GM18505 (cell line): ENCODE measurements at regions not wholly inside any gene's neighbourhood (a gene's known extent, or its start where the extent isn't known, plus 50 kb on each side); places are given as distances from the start of the nearest gene placed in this dataset.

Source experiments
- ATAC-seq: cut with Tn5 transposase; IDR thresholded peaks from one replicate; pipeline ENCODE4 v1.9.1; 2021; ENCODE audit not compliant: unreplicated experiment
- POLR2A ChIP-seq: IDR thresholded peaks from 4 replicates; pipeline ENCODE4 v1.6.1; 2011; ENCODE audit warnings: borderline replicate concordance; ENCODE audit not compliant: insufficient read depth, insufficient read length; ENCODE audit errors: extremely low read depth

DNA sequence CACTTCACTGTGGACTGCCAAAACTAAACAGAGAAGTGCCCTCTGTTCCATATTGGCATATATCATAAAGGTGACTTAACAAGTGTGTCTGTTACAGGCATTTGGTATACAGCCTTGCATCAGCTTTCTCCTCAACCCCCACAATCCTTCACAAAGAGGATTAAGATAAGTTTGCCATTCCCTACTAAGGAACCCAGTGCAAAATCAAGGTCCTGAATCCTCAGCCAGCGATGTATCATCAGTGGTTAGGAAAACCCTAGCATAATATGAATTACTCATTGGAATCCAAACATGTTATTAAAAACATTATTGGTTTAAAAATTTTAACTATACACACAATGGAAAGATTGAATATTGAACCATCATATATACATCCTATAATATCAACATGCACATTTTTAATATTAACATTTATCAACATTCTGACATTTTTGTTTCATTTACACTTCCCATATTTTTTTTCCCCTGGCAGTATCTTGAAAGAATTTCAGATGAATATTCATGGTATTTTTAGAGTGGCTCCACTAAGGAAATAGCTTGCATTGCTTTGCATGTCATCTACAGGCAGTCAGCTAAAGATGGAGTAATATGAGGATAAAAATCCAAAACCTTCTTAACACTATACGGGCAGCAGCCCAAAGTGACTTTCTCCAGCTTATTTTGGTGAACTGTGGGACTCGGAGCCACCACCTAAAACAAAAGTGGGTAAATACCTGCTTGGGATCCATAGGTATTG lies 215.6 kb upstream of the CHRM2 start:
- no peak for TF ChIP-seq POLR2A
- ATAC-seq: no peak

- no peak for TF ChIP-seq POLR2A
Measured at GRCh38 chr7:136640977-136641376, 227.5 kb upstream of the CHRM2 start.

GRCh38 chr7:136637813-136638212 lies 230.6 kb upstream of the CHRM2 start:
- ATAC-seq: no peak

More at GRCh38 chr7:136640977-136641376, 227.5 kb upstream of the CHRM2 start:
- ATAC-seq: no peak

DNA sequence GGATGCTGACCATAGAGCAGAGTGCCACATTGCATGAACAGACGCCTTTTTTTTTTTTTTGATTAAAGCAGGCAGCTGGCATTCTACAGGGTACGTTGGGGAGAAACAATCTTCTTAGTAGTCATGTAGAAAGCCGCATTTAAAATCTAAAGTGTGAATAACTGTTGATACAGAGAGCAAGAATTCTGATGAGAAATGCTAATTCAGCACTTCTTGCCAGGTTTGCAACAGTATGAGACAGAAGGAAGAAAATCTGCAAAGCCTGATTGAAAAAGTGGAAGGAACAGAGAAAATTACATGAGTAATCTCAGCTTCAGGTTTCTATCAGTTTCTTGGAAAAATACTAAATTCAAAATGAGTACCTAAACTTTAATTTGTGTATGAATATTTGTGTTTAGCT lies 232.7 kb upstream of the CHRM2 start:
- ATAC-seq: no peak
- TF ChIP-seq POLR2A: no peak

More at GRCh38 chr7:136637813-136638212, 230.6 kb upstream of the CHRM2 start:
- no peak for TF ChIP-seq POLR2A

DNA sequence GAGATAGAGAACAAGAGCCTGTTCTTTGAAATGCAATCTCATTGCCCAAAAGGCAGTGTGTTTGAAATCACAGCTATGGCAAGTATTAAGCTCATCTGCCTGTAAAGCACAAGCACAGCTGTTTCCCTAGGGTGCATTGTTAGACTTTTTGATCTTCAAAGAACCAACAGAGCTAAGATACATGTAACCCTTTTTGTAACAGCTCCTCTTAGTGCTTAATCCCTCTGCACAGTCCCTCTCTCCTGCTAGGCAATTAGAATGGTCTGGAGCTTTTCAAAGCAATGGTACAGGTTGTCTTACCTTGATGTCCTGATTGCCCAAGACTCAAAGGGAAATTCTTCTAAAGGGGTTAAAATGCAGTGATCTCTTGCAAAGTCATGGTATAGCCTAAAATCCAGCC lies 249.6 kb upstream of the CHRM2 start:
- no peak for TF ChIP-seq POLR2A
- ATAC-seq: no peak

DNA sequence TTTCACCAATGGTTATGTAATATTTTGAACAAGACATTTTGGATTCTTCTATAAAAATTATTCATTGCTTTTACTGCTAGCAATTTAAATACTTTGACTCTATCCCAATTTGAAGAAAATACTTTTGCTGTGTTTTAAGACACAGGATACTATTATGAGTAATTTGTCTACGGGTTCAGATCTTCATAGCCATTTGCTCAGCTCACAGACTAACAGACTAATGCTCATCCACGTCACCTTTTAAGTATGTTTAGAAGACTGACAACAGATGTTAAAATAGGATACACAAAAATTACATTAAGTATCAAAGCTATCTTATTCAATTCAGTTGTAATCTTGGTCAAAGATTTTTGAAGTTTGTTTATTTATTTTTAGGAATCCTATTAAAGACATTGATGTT lies 251.3 kb upstream of the CHRM2 start:
- no peak for ATAC-seq
- no peak for TF ChIP-seq POLR2A

- ATAC-seq: no peak
- TF ChIP-seq POLR2A: no peak
Measured at GRCh38 chr7:136605532-136606329, 262.7 kb upstream of the CHRM2 start.

GRCh38 chr7:136601772-136602171 lies 266.7 kb upstream of the CHRM2 start:
- ATAC-seq: no peak

DNA sequence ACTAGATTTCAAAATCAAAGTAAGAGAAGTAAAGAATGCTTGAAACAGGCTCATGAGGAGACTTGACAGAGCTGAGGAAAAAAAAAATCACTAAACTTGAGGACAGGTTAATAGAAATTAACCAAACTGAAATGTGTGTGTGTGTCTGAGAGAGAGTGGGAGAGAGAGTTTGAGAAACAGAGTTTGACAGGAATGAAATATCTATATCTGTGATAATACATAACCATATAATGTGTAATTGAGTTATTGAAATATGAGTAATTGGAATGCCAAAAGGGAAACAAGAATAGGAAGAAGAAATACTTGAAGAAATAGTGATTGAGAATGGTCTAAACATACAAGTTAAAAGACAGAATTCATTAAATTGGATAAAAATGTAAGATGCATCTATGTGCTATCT lies 268.0 kb upstream of the CHRM2 start:
- ATAC-seq: no peak
- no peak for TF ChIP-seq POLR2A

More at GRCh38 chr7:136601772-136602171, 266.7 kb upstream of the CHRM2 start:
- TF ChIP-seq POLR2A: no peak

DNA sequence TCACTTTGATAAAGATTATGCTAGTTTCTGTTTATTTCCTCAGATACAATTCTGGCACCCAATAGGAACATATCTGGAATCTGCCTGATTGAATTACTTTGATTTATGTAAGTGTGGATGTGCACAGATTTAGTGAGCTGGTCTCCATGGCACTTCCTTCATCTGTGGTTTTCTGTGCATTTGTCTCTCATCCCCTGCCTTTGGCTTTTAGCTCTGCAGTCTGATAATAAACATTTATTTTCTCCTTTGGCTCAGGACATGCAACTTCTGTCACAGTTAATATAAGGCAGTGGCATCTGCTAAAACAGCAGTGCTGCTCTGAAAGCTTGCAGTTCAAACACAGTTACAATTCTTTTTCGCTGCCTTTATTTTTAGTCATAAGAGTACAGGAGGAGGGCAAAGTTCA lies 273.7 kb upstream of the CHRM2 start:
- TF ChIP-seq POLR2A: no peak

GRCh38 chr7:136588216-136588615 lies 280.2 kb upstream of the CHRM2 start:
- no peak for ATAC-seq
- TF ChIP-seq POLR2A: no peak

More for the DNA sequence above, 273.7 kb upstream of the CHRM2 start:
- ATAC-seq: no peak

DNA sequence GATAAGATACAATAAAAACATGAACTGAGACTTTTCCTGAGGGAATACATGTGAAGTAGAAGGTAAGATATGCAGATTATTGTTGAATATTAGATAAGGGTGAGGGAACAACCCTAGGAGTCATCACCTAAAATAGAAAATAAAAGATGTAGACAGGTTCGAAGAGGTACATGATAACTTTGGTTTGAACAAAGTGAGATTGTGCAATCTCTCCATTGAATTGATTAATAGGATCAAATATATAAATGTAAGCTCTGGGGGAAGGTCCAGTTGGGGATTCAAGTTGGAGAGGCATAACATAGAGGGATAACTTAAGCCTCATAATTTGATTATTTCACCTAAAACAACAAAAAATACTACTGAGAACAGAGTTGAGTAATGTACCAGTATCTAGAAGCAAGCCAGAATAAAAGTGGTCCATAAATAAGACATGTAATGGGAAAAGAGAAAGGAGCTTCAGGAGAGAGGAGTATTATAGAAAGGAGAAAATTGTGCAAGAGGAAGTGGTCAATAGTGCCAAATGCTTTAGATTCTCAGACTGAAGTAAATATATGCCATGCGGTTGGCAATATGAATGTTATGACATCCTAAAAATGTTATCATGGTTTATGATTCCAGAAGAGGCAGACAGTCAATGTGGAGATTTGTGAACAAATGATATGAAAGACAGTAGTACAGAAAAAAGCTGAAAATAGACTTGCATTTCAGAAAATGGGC lies 282.3 kb upstream of the CHRM2 start:
- no peak for ATAC-seq
- no peak for TF ChIP-seq POLR2A

GRCh38 chr7:136566491-136566890 lies 302.0 kb upstream of the CHRM2 start:
- TF ChIP-seq POLR2A: no peak
- no peak for ATAC-seq
